ENCODE measurements at regions not wholly inside any gene's neighbourhood (a gene's known extent, or its start where the extent isn't known, plus 50 kb on each side); places are given as distances from the start of the nearest gene placed in this dataset.

DNA sequence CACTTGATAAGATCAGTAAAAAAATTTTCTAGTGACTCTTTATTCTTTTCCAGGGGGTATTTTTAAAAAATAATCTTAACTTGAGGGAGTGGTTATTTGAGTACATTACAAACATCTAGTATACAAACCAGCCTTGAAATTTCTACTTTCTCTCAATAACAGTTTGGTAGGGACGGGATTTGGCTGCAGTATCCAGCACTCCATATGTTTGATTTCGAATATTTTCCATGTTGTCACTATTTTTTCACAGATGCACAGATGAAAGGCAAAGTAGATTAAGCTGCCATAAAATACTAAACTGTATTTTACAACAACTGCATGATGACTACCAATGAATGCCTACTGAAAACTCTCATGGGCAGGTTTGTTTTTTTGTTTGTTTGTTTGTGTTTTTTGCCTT, 225.0 kb downstream of the COX7B2 start:
- DNase-seq = no peak

- no peak for DNase-seq
Observed at GRCh38 chr4:46676364-46676763, 232.7 kb downstream of the COX7B2 start.

DNA sequence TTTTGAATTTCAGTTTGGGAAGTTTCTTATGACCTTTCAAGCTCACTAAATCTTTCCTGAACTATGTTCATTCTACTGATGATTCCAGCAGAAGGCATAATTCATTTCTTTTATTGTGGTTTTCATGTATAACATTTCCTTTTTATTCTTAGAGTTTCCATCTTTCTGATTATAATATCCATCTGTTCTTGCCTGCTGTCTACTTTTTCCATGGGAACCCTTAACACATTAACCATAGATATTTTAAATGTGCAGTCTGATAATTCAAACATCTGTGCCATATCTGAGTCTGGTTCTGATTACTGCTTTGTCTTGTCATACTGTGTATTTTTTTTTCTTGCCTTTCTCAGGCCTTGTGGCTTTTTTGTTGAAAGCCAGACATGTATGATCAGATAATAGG, 234.7 kb downstream of the COX7B2 start:
- no peak for DNase-seq

- DNase-seq = no peak
Observed at GRCh38 chr4:46667790-46668189, 241.3 kb downstream of the COX7B2 start.

DNA sequence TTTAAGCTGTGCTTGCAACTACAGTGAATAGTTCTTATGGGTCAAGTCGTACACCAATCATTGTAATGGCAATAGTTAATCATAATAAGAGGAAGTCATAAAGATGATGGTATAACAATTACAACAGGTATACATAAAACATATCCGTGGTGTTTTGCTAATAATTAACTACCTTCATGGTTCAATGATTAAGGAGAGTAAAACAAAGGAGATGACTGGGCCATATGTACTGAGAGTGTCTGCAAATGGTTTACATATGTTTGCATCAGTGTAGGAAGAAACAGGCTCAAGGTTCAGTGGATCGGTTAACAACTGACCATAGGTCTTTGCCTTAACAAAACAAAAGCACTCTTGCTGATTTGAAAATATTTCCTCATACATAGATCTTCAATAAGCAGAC, 253.0 kb downstream of the COX7B2 start:
- DNase-seq = no peak

DNA sequence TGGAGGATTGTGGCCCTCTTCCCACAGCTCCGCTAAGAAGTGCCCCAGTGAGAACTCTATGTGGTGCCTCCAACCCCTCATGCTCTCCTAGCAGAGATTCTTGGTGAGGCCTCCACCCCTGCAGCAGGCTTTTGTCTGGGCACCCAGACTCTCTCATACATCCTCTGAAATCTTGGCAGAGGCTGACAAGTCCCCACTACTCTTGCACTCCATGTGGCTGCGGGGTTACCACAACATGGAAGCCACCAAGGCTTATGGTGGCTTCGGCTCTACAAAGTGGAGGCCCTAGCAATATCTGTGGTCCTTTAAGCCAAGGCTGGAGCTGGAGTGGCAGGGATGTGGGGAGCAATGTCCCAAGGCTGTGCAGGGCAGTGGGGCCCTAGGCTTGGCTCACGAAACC, 255.2 kb downstream of the COX7B2 start:
- DNase-seq = no peak

DNA sequence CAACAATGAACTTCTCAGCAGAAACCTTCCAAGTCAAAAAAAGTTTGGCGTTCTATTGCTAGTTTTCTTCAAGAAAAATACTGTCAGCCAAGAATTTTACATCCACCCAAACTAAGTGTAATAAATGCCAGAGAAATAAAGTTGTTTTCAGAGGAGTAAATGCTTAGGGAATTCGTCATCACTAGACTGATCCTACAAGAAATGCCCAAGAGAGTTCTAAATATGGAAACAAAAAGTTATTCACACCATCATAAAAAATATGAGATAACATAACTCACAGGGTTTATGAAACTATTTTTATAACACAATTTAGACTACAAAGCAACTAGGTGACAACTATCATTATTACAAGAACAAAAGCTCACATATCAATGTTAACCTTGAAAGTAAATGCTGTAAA, 259.5 kb upstream of the GABRA2 start:
- no peak for DNase-seq

DNA sequence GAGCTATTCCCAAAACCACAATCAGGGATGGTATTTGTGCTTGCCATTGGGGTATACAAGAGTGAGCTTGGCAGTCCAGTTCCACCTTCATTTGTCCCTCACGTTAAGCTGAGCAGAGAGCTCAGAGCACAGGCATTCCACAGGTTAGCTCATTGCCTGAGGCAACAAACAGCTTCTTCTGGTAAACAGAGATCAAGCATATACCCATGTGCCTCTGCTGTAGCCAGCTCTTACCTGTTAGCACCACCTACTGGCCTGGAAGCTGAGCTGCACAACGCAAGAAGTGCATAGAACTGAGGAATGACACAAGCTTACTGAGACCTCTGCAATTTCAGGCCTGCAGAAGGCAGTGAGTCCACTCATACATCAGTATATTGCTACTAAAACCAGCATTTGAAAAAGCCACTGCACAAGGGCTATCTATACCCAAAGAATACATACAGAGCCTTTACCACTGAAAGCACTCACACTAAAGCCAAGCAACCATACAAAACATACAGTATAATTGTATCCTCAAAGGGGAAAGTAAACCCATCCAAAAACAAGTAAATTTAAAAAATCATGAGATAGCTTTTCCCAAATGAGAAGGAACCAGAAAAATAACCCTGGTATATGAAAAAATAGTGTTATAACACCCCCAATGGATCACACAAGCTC, 258.3 kb upstream of the GABRA2 start:
- peak; percentile 1 to 4 for DNase-seq

GRCh38 chr4:46645126-46645525, 255.2 kb upstream of the GABRA2 start:
- no peak for DNase-seq

Data from inflammatory macrophage treated with lipopolysaccharide for 1 hour (primary cell).